ENCODE measurements at regions not wholly inside any gene's neighbourhood (a gene's known extent, or its start where the extent isn't known, plus 50 kb on each side); places are given as distances from the start of the nearest gene placed in this dataset.

- TF ChIP-seq CTCF (IDR thresholded peaks at IDR 0.05) (no peak), EZH2 (IDR thresholded peaks at IDR 0.05) (no peak)
These were observed 654.2 kb downstream of the OTOL1 start for GRCh38 chr3:162150790-162151189.
